Lower lobe of right lung (tissue), 2 donors: ENCODE measurements at regions not wholly inside any gene's neighbourhood (a gene's known extent, or its start where the extent isn't known, plus 50 kb on each side); places are given as distances from the start of the nearest gene placed in this dataset.
"Not testable (repeated sequence)": the region's sequence is repeated elsewhere in the genome, so short reads cannot be mapped to it uniquely, and the experiment has no call there.

Source experiments
- ATAC-seq, 2 donors: fragments of 200-7000 bp; cut with Tn5 transposase; one replicate each; pipeline ENCODE4 v1.9.1; 2020 to 2022; ENCODE audit warnings: mild to moderate bottlenecking in 2 of 2, moderate library complexity in 2 of 2
- DNase-seq: peaks from one replicate; pipeline ENCODE4 v3.0.0-alpha.2; 2020
- H3K27ac ChIP-seq: fragments of 200-600 bp; one replicate; pipeline ENCODE4 v1.8.0; 2022
- H3K27me3 ChIP-seq: fragments of 200-600 bp; one replicate; pipeline ENCODE4 v1.8.0; 2022; ENCODE audit warnings: low read depth
- H3K36me3 ChIP-seq: fragments of 200-600 bp; one replicate; pipeline ENCODE4 v1.8.0; 2022; ENCODE audit warnings: mild to moderate bottlenecking
- H3K4me1 ChIP-seq: fragments of 200-600 bp; one replicate; pipeline ENCODE4 v1.8.0; 2022
- H3K4me3 ChIP-seq: fragments of 200-600 bp; one replicate; pipeline ENCODE4 v1.8.0; 2022; ENCODE audit warnings: mild to moderate bottlenecking
- H3K9me3 ChIP-seq: fragments of 200-600 bp; one replicate; pipeline ENCODE4 v1.8.0; 2022
- intact Hi-C: fragments of 100-400 bp; cut with DNase I; formaldehyde crosslinking; loops from one replicate; pipeline ENCODE4 v1.11.0; 2022
- TF ChIP-seq, protein P1 (sequence below): fragments of 200-600 bp; IDR thresholded peaks from one replicate; pipeline ENCODE4 v1.8.0; 2022; ENCODE audit warnings: antibody characterized with exemption, mild to moderate bottlenecking
- donor health status: DM: no; HTN: yes; CAD: no; lungs with severe emphysema.

DNA sequence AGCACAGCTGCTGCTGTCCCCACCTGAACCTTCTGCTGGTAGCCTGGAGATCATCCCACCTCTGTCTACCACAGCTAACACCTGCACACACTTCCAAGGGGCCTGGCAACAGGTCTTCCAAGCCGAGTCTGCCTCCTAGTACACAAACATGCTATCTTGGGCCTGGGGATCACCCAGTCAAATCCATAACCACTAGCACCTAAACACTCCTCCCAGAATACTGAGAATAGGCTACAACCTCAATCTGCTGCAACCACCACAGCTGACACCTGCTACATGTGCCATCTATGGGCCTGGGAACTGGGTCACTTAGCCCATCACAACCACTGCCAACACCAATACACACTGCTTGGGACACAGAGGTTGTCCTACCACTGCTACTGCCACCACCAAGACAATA is 362.8 kb upstream of the ARPP21 start:
- DNase-seq: no peak
- H3K4me1 ChIP-seq: no peaks in the 10 kb centered on the region
- H3K27me3 ChIP-seq: no peaks in the 10 kb centered on the region
- ATAC-seq: no peak
- TF ChIP-seq, protein P1, sequence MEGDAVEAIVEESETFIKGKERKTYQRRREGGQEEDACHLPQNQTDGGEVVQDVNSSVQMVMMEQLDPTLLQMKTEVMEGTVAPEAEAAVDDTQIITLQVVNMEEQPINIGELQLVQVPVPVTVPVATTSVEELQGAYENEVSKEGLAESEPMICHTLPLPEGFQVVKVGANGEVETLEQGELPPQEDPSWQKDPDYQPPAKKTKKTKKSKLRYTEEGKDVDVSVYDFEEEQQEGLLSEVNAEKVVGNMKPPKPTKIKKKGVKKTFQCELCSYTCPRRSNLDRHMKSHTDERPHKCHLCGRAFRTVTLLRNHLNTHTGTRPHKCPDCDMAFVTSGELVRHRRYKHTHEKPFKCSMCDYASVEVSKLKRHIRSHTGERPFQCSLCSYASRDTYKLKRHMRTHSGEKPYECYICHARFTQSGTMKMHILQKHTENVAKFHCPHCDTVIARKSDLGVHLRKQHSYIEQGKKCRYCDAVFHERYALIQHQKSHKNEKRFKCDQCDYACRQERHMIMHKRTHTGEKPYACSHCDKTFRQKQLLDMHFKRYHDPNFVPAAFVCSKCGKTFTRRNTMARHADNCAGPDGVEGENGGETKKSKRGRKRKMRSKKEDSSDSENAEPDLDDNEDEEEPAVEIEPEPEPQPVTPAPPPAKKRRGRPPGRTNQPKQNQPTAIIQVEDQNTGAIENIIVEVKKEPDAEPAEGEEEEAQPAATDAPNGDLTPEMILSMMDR: no peak
- no peak overlapping the region for H3K27ac ChIP-seq
- no peaks in the 10 kb centered on the region for H3K9me3 ChIP-seq
- no peaks in the 10 kb centered on the region for H3K36me3 ChIP-seq
- intact Hi-C loops: no loop called here
- H3K4me3 ChIP-seq: no peak overlapping the region

- Histone ChIP-seq H3K27me3 (no peaks in the 10 kb centered on the region), H3K4me1 (no peaks in the 10 kb centered on the region), H3K9me3 (no peaks in the 10 kb centered on the region), H3K36me3 (no peaks in the 10 kb centered on the region), H3K4me3 (no peak overlapping the region), H3K27ac (no peak overlapping the region)
- TF ChIP-seq, protein P1: no peak
- ATAC-seq (no peak), DNase-seq (no peak)
- intact Hi-C loops: no loop called here
Observed at GRCh38 chr3:35291471-35292236, 347.7 kb upstream of the ARPP21 start.

- no peaks in the 10 kb centered on the region for H3K36me3 ChIP-seq
- intact Hi-C loops: no loop called here
- no peak for ATAC-seq
Observed at GRCh38 chr3:35292568-35292967, 346.8 kb upstream of the ARPP21 start.

GRCh38 chr3:35295906-35296305 is 343.4 kb upstream of the ARPP21 start:
- Histone ChIP-seq H3K4me1 (no peaks in the 10 kb centered on the region), H3K27ac (no peak overlapping the region), H3K9me3 (no peaks in the 10 kb centered on the region), H3K36me3 (no peaks in the 10 kb centered on the region), H3K27me3 (no peaks in the 10 kb centered on the region), H3K4me3 (no peak overlapping the region)
- intact Hi-C loops: no loop called here
- ATAC-seq: no peak
- DNase-seq: no peak
- TF ChIP-seq, protein P1: no peak

More at GRCh38 chr3:35292568-35292967, 346.8 kb upstream of the ARPP21 start:
- Histone ChIP-seq H3K9me3 (no peaks in the 10 kb centered on the region), H3K4me1 (no peaks in the 10 kb centered on the region), H3K4me3 (no peak overlapping the region), H3K27me3 (no peaks in the 10 kb centered on the region), H3K27ac (no peak overlapping the region)
- no peak for DNase-seq
- TF ChIP-seq, protein P1: no peak

DNA sequence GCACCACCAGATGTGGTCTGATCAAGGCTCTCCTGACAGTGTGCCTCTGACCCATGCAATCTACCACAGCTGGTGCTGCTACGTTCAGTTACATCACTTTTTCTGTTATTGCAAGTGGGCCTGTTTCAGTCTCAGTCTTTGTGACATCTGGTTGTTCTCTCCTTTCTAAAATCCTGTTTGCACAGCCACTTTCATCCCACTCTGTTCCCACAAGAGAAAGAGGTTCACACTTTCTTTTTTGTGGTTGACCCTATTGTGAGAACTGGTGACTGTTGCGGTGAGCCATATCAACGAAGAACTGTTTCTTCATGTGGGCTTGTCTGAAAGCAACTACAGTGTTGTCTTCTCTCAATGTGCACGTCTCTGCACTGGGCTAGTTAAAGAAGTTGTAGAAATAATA is 342.8 kb upstream of the ARPP21 start:
- H3K4me3 ChIP-seq: no peak overlapping the region
- H3K9me3 ChIP-seq: no peaks in the 10 kb centered on the region
- DNase-seq (no peak), ATAC-seq (no peak)
- no peaks in the 10 kb centered on the region for H3K36me3 ChIP-seq
- TF ChIP-seq, protein P1: no peak
- H3K27me3 ChIP-seq: no peaks in the 10 kb centered on the region
- H3K4me1 ChIP-seq: no peaks in the 10 kb centered on the region
- no peak overlapping the region for H3K27ac ChIP-seq
- intact Hi-C loops: no loop called here

DNA sequence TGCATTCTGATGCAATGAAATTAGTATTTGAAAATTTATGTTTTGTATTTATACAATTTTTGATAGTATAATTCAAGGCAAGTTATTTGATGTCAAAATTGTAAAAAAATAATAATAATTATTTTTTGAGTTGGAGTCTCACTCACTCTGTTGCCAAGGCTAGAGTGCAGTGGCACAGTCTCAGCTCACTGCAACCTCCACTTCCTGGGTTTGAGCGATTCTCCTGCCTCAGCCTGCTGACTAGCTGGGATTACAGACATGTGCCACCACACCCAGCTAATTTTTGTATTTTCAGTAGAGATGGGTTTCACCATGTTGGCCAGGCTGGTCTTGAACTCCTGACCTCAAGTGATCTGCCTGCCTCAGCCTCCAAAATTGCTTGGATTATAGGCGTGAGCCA is 342.4 kb upstream of the ARPP21 start:
- H3K27me3 ChIP-seq, H3K4me1 ChIP-seq, ATAC-seq, H3K36me3 ChIP-seq, intact Hi-C loops, H3K4me3 ChIP-seq, H3K27ac ChIP-seq, H3K9me3 ChIP-seq, DNase-seq: not testable (repeated sequence)
